ENCODE measurements at regions not wholly inside any gene's neighbourhood (a gene's known extent, or its start where the extent isn't known, plus 50 kb on each side); places are given as distances from the start of the nearest gene placed in this dataset.

GRCh38 chr11:82185925-82186324 lies 547.7 kb downstream of the FAM181B start:
- no peak overlapping the region for H4K8ac ChIP-seq (ENCODE audit: low read depth in 2 of 2, low read length in 2 of 2)
- no peaks in the 10 kb centered on the region for H3K27me3 ChIP-seq (ENCODE audit: control insufficient read depth, insufficient read depth, low read length)
- POLR2A ChIA-PET (ENCODE audit: unreplicated experiment): no interaction called here
- H4K20me1 ChIP-seq (ENCODE audit: insufficient read depth, low read length): no peaks in the 10 kb centered on the region
- H3K4me1 ChIP-seq (ENCODE audit: control insufficient read depth, insufficient read depth, low read length): no peaks in the 10 kb centered on the region
- no peaks in the 10 kb centered on the region for H3K36me3 ChIP-seq (ENCODE audit: control insufficient read depth, insufficient read depth, low read length)
- dilution Hi-C loops (cut with HindIII; ENCODE audit: low sequenced_read_pairs, unreplicated experiment) (no loop called here), intact Hi-C loops (cut with micrococcal nuclease) (no loop called here), in situ Hi-C loops (cut with MboI; ENCODE audit: low sequenced_read_pairs) (no loop called here)
- no peak overlapping the region for H3K14ac ChIP-seq (replicated peaks; ENCODE audit: low read depth, low read length)
- no peak overlapping the region for H3K4me3 ChIP-seq (ENCODE audit: insufficient read depth, low read depth, low read length)
- H2AK5ac ChIP-seq (ENCODE audit: low read depth, low read length): no peak overlapping the region
- H3K4me2 ChIP-seq (ENCODE audit: low read depth, low read length): no peak overlapping the region
- no peak overlapping the region for H2BK20ac ChIP-seq (ENCODE audit: low read depth, low read length)
- WGBS, 2 experiments (ENCODE audit: extremely low coverage in 2 of 2, insufficient read length in 1 of 2): no CpG with 5 or more reads among the region's 3 CpGs
- no peaks in the 10 kb centered on the region for H3K79me1 ChIP-seq (ENCODE audit: low read depth in 1 of 2, low read length in 2 of 2)
- DNase-seq: no peak
- H3K9ac ChIP-seq (ENCODE audit: low read depth, low read length): no peak overlapping the region
- no peak for ATAC-seq (ENCODE audit: low read depth)
- no peaks in the 10 kb centered on the region for H3K9me1 ChIP-seq (ENCODE audit: insufficient read depth, low read length)
- no peak overlapping the region for H2AFZ ChIP-seq (replicated peaks; ENCODE audit: low read length, poor library complexity)
- H3K23ac ChIP-seq (ENCODE audit: low read depth, low read length): no peak overlapping the region
- H2BK15ac ChIP-seq (ENCODE audit: low read depth, low read length): no peak overlapping the region
- no peak overlapping the region for H2BK120ac ChIP-seq (ENCODE audit: low read depth, low read length)
- CTCF ChIA-PET: no interaction called here
- no peak overlapping the region for H3K18ac ChIP-seq (ENCODE audit: low read depth, low read length)
- H3K27ac ChIP-seq (ENCODE audit: insufficient read depth, low read length): no peak overlapping the region
- no peak overlapping the region for H2AK9ac ChIP-seq (replicated peaks; ENCODE audit: low read depth, low read length, poor library complexity)
- H3K4ac ChIP-seq (ENCODE audit: low read depth, low read length): no peak overlapping the region
- no TSS peak for BruUV-seq (replicated peaks)
- H3K56ac ChIP-seq (ENCODE audit: extremely low read depth, insufficient read depth, low read length): no peak overlapping the region
- H2BK5ac ChIP-seq (ENCODE audit: low read depth, low read length, poor library complexity, severe bottlenecking): no peak overlapping the region
- H3K9me3 ChIP-seq (ENCODE audit: control insufficient read depth, insufficient read depth, low read length): no peaks in the 10 kb centered on the region
- H4K91ac ChIP-seq (ENCODE audit: insufficient read depth, low read depth, low read length): no peak overlapping the region
- TF ChIP-seq MAFK (IDR thresholded peaks at IDR 0.05; ENCODE audit: low read depth, low read length): no peak
- TF ChIP-seq CEBPB (IDR thresholded peaks at IDR 0.05; ENCODE audit: low read depth, low read length): no peak
- no peak overlapping the region for H4K5ac ChIP-seq (ENCODE audit: low read depth, low read length)
